GM21447 (cell line): ENCODE measurements at regions not wholly inside any gene's neighbourhood (a gene's known extent, or its start where the extent isn't known, plus 50 kb on each side); places are given as distances from the start of the nearest gene placed in this dataset.
"Not testable (repeated sequence)": the region's sequence is repeated elsewhere in the genome, so short reads cannot be mapped to it uniquely, and the experiment has no call there.

Experiments used
- ATAC-seq: cut with Tn5 transposase; IDR thresholded peaks from one replicate; pipeline ENCODE4 v1.9.1; 2021; ENCODE audit not compliant: unreplicated experiment

GRCh38 chr10:29730969-29731368 is 96.2 kb upstream of the SVIL start:
- ATAC-seq = no peak

DNA sequence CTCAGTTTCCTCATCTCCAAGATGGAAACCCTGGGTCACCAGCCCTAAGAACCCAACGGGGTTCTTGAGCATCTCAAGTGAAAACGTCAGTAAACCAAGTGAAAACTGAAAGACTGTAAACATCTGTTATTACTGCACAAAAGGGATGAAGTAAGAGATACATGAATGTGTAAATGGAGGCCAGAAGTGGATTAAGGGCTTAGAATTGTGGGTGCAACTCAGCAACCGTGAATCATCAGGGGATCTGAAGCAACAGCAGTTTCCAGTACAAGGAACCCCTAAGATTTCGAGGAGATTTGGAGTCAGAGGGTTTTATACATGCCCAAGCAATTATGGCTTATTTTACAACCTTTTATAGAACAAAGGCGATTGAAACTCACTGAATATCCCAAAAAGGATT is 95.7 kb upstream of the SVIL start:
- no peak for ATAC-seq

DNA sequence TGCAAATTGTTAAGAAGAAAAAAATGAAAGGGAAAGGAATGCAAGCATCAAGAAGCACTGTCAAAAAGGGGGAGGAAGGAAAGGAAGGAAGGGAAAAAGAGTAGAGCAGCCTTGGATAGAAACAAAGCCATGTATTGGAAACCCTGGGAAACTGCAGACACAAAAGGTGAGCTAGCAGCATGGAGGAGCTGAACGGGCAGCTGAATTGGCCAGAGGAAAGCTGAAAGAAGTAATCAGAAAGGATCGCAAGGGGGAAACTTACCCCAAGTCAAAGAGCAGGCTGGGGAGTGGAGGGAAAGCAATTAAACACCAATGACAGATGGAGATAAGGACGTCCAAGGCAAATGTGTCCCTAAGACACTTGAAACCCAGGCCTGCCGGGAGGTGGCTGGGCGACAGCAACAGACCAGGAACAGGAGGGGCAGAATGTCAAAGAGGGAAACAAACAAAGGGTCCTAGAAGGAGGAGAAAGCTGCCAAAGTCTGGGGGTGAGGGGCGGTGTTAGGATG is 93.8 kb upstream of the SVIL start:
- no peak for ATAC-seq

DNA sequence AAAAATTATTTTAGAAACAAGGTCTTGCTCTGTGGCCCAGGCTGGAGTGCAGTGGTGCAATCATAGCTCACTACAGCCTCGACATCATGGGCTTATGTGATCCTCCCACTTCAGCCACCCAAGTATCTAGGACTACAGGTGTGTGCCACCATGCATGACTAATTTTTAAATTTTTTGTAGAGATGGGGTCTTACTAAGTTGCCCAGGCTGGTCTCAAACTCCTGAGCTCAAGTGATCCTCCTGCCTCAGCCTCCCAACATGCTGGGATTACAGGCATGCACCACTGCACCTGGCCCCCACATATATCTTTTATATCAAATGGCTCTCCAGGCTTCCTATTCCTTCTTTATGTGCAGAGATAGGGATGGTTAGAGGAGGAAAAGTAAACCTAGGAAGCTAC is 91.2 kb upstream of the SVIL start:
- not testable (repeated sequence) for ATAC-seq

- ATAC-seq = no peak
Observed at GRCh38 chr10:29725133-29725720, 90.5 kb upstream of the SVIL start.

- ATAC-seq = no peak
Observed at GRCh38 chr10:29723726-29724125, 89.0 kb upstream of the SVIL start.

- no peak for ATAC-seq
Observed at GRCh38 chr10:29722777-29723176, 88.0 kb upstream of the SVIL start.

GRCh38 chr10:29720149-29720548 is 85.4 kb upstream of the SVIL start:
- ATAC-seq = no peak

- ATAC-seq = no peak
Observed at GRCh38 chr10:29719281-29719675, 84.5 kb upstream of the SVIL start.

- no peak for ATAC-seq
Observed at GRCh38 chr10:29715296-29715695, 80.5 kb upstream of the SVIL start.

GRCh38 chr10:29714096-29714874 is 79.5 kb upstream of the SVIL start:
- no peak for ATAC-seq

- ATAC-seq = no peak
Observed at GRCh38 chr10:29713450-29713849, 78.7 kb upstream of the SVIL start.

- no peak for ATAC-seq
Observed at GRCh38 chr10:29712108-29712507, 77.3 kb upstream of the SVIL start.

DNA sequence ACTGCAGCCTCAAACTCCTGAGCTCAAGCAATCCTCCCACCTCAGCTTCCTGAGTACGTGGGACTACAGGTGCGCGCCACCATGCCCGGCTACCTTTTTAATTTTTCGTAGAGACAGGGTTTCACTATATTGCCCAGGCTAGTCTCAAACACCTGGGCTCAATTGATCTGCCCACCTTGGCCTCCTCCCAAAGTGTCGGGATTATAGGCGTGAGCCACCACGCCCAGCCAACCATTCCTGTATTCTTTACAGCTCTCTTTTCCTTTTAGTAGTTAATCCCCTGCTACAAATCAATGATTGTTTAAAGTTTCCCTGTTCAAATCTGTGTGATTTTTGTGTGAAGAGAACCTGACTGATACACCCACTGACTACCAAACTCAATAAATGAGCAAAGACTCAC is 75.4 kb upstream of the SVIL start:
- ATAC-seq = no peak

DNA sequence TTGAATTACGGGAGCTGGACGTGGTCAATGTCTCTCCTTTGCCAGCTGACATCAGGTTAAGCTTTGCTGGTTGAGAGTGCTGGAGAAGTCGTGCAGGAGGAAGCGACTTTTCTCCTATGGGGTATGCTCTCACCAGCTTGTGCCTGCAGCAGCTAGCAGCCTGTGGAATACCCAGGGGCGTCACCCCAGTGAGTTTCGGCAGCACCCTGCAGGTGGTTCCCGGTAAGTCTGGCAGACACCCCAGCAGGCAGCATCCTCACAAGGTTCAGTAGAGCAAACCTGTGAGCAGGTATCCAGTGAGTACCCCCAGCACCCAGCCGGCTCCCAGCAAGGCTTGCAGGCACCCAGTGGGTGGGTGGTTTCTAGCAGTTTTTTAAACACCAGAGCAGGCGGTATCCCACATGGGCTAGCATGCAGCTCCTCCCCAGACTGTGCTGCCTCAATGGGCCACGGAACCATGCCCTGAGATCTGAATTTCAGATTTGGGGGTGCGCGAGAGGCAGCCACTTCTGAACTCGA is 74.8 kb upstream of the SVIL start:
- ATAC-seq = no peak

GRCh38 chr10:29703271-29703670 is 68.5 kb upstream of the SVIL start:
- ATAC-seq = no peak

DNA sequence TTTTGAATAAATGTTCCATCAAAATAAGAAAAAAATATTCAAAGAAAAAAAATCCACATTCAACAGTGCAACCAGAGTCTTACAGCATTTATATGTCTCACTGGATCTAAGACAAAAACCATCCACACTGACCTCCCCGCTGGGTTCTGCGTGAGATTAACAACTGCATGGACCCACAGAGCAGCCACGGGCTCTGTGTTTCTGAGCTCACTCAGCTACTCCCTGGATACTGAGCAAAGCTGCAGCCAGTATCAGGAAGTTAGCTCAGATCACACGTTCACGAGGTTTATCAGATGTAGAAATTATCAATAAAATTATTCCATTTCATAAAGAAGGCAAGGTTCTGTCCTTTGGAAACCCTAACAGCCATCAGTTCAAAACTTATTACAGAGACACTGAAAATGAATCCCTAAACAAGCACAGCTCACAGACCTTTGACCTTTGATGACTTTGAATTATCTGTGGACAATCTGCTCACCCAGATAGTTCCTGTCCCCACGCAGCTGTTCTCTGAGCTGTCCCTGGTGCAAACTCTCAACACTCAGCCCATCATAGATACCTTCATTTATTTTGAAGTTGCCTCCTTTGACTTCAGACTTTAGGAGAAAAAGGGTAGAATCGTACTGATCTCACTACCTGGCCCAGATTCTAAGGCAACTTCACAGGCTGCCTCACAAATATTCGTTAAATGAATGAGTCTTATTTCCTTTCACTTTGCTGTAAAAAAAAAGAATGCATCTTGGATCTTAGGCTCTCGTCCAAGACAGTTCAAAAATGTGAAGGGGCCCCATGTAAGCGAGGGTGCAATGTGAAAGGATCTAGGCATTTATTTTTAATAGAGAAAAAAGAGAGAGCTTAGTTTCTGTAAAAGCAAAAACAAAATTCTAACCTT is 67.7 kb upstream of the SVIL start:
- no peak for ATAC-seq

DNA sequence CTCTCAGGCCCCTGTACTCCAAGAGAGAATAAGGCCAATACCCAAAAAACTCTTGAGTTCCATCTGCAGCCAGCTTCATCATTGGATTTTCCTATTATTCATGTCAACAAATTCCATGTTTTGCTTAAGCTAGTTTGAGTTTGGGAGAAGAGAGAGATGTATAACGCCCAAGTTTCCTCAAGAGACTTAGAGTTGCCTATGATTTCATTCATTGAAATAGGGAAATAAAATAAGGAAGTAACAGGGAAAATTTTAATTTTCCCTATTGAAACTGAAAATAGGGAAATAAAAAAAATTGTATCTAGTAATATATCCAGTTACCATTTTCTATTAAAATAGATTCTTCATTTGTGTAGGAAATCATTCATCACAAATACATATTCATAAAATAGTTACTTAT is 66.5 kb upstream of the SVIL start:
- ATAC-seq = no peak

GRCh38 chr10:29699621-29700020 is 64.8 kb upstream of the SVIL start:
- no peak for ATAC-seq

DNA sequence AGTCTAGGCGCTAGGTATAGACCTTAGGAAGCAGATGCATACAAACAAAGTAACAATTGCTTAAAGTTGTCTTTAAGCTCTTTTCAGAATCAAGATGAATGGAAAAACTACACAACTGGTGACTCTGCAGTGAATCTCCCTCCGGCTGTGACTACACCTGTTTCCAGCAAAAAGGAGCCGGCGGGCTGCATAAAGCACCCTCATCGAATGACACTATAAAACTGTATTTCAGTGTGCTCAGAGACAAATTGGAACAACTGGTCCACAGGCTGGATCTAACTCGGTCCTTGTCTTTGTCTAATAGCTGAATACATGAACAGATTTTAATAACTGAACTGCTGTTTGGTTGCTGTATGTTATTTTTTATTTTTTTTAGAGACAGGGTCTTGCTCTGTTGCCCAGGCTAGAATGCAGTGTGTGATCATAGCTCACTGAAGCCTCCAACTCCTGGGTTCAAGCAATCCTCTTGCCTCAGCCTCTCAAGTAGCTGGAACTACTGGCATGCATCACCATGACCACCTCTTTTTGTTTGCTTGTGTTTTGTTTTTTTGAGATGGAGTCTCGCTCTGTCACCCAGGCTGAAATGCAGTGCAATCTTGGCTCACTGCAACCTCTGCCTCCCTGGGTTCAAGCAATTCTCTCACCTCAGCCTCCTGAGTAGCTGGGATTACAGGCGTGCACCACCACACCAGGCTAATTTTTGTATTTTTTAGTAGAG is 64.2 kb upstream of the SVIL start:
- ATAC-seq = no peak

- ATAC-seq = not testable (repeated sequence)
Observed at GRCh38 chr10:29696581-29696980, 61.8 kb upstream of the SVIL start.
